ENCODE measurements at regions not wholly inside any gene's neighbourhood (a gene's known extent, or its start where the extent isn't known, plus 50 kb on each side); places are given as distances from the start of the nearest gene placed in this dataset.
"Not testable (repeated sequence)": the region's sequence is repeated elsewhere in the genome, so short reads cannot be mapped to it uniquely, and the experiment has no call there.

- not testable (repeated sequence) for DNase-seq (ENCODE audit: low read depth in 2 of 2)
Measured at GRCh38 chr9:109665736-109666135, 114.3 kb upstream of the PALM2AKAP2 start.

GRCh38 chr9:109681301-109681700 is 98.7 kb upstream of the PALM2AKAP2 start:
- DNase-seq (ENCODE audit: low read depth in 2 of 2): no peak

- no peak for DNase-seq (ENCODE audit: low read depth in 2 of 2)
Measured at GRCh38 chr9:109682227-109682626, 97.8 kb upstream of the PALM2AKAP2 start.

- no peak for DNase-seq (ENCODE audit: low read depth in 2 of 2)
Measured at GRCh38 chr9:109683521-109683920, 96.5 kb upstream of the PALM2AKAP2 start.

GRCh38 chr9:109689701-109690100 is 90.3 kb upstream of the PALM2AKAP2 start:
- no peak for DNase-seq (ENCODE audit: low read depth in 2 of 2)

GRCh38 chr9:109699019-109699418 is 81.0 kb upstream of the PALM2AKAP2 start:
- no peak for DNase-seq (ENCODE audit: low read depth in 2 of 2)

GRCh38 chr9:109704546-109704945 is 75.5 kb upstream of the PALM2AKAP2 start:
- DNase-seq (ENCODE audit: low read depth in 2 of 2): no peak

- DNase-seq (ENCODE audit: low read depth in 2 of 2): no peak
Measured at GRCh38 chr9:109705515-109705914, 74.5 kb upstream of the PALM2AKAP2 start.

GRCh38 chr9:109707355-109707754 is 72.6 kb upstream of the PALM2AKAP2 start:
- no peak for DNase-seq (ENCODE audit: low read depth in 2 of 2)

- no peak for DNase-seq (ENCODE audit: low read depth in 2 of 2)
Measured at GRCh38 chr9:109708451-109708945, 71.5 kb upstream of the PALM2AKAP2 start.

- DNase-seq (ENCODE audit: low read depth in 2 of 2): no peak
Measured at GRCh38 chr9:109709866-109710265, 70.1 kb upstream of the PALM2AKAP2 start.

GRCh38 chr9:109710830-109711229 is 69.2 kb upstream of the PALM2AKAP2 start:
- DNase-seq (ENCODE audit: low read depth in 2 of 2): no peak

- no peak for DNase-seq (ENCODE audit: low read depth in 2 of 2)
Measured at GRCh38 chr9:109715344-109715743, 64.7 kb upstream of the PALM2AKAP2 start.

GRCh38 chr9:109716631-109717030 is 63.4 kb upstream of the PALM2AKAP2 start:
- DNase-seq (ENCODE audit: low read depth in 2 of 2): no peak

- no peak for DNase-seq (ENCODE audit: low read depth in 2 of 2)
Measured at GRCh38 chr9:109717342-109717741, 62.7 kb upstream of the PALM2AKAP2 start.

- no peak for DNase-seq (ENCODE audit: low read depth in 2 of 2)
Measured at GRCh38 chr9:109718861-109719260, 61.1 kb upstream of the PALM2AKAP2 start.

GRCh38 chr9:109721001-109721400 is 59.0 kb upstream of the PALM2AKAP2 start:
- DNase-seq (ENCODE audit: low read depth in 2 of 2): no peak

GRCh38 chr9:109722007-109722406 is 58.0 kb upstream of the PALM2AKAP2 start:
- DNase-seq (ENCODE audit: low read depth in 2 of 2): no peak

- DNase-seq (ENCODE audit: low read depth in 2 of 2): no peak
Measured at GRCh38 chr9:109723781-109724180, 56.2 kb upstream of the PALM2AKAP2 start.

GRCh38 chr9:109725460-109725859 is 54.5 kb upstream of the PALM2AKAP2 start:
- no peak for DNase-seq (ENCODE audit: low read depth in 2 of 2)

GRCh38 chr9:109726119-109726518 is 53.9 kb upstream of the PALM2AKAP2 start:
- DNase-seq (ENCODE audit: low read depth in 2 of 2): no peak

- no peak for DNase-seq (ENCODE audit: low read depth in 2 of 2)
Measured at GRCh38 chr9:109728686-109729300, 51.2 kb upstream of the PALM2AKAP2 start.

- DNase-seq (ENCODE audit: low read depth in 2 of 2): no peak
Measured at GRCh38 chr9:109729513-109729912, 50.5 kb upstream of the PALM2AKAP2 start.
